ENCODE measurements at regions not wholly inside any gene's neighbourhood (a gene's known extent, or its start where the extent isn't known, plus 50 kb on each side); places are given as distances from the start of the nearest gene placed in this dataset.
"Not testable (repeated sequence)": the region's sequence is repeated elsewhere in the genome, so short reads cannot be mapped to it uniquely, and the experiment has no call there.

- no peak for DNase-seq
Observed at GRCh38 chr2:106339609-106340008, 128.6 kb downstream of the RGPD3 start.

GRCh38 chr2:106339132-106339531 lies 129.1 kb downstream of the RGPD3 start:
- DNase-seq = no peak

- no peak for DNase-seq
Observed at GRCh38 chr2:106338043-106338442, 130.2 kb downstream of the RGPD3 start.

- DNase-seq = no peak
Observed at GRCh38 chr2:106336737-106337136, 131.5 kb downstream of the RGPD3 start.

- no peak for DNase-seq
Observed at GRCh38 chr2:106336108-106336507, 132.1 kb downstream of the RGPD3 start.

- DNase-seq = no peak
Observed at GRCh38 chr2:106334802-106335201, 133.4 kb downstream of the RGPD3 start.

GRCh38 chr2:106333253-106333873 lies 134.8 kb downstream of the RGPD3 start:
- DNase-seq = not testable (repeated sequence)

GRCh38 chr2:106332054-106332453 lies 136.2 kb downstream of the RGPD3 start:
- no peak for DNase-seq

GRCh38 chr2:106330384-106331261 lies 136.5 kb upstream of the UXS1 start:
- DNase-seq = not testable (repeated sequence)

GRCh38 chr2:106323337-106324013 lies 129.4 kb upstream of the UXS1 start:
- no peak for DNase-seq

- no peak for DNase-seq
Observed at GRCh38 chr2:106322281-106322680, 128.2 kb upstream of the UXS1 start.

GRCh38 chr2:106320439-106320838 lies 126.3 kb upstream of the UXS1 start:
- not testable (repeated sequence) for DNase-seq

GRCh38 chr2:106316915-106317314 lies 122.8 kb upstream of the UXS1 start:
- DNase-seq = no peak

- DNase-seq = no peak
Observed at GRCh38 chr2:106314444-106314843, 120.3 kb upstream of the UXS1 start.

GRCh38 chr2:106311041-106311370 lies 116.9 kb upstream of the UXS1 start:
- DNase-seq = no peak

- no peak for DNase-seq
Observed at GRCh38 chr2:106307860-106308259, 113.8 kb upstream of the UXS1 start.

GRCh38 chr2:106306387-106306786 lies 112.3 kb upstream of the UXS1 start:
- no peak for DNase-seq

- no peak for DNase-seq
Observed at GRCh38 chr2:106304612-106305184, 110.6 kb upstream of the UXS1 start.

GRCh38 chr2:106299696-106300095 lies 105.6 kb upstream of the UXS1 start:
- DNase-seq = no peak

GRCh38 chr2:106296182-106296815 lies 102.2 kb upstream of the UXS1 start:
- DNase-seq = no peak

- no peak for DNase-seq
Observed at GRCh38 chr2:106294182-106294581, 100.1 kb upstream of the UXS1 start.

GRCh38 chr2:106293271-106293783 lies 99.2 kb upstream of the UXS1 start:
- no peak for DNase-seq

- DNase-seq = no peak
Observed at GRCh38 chr2:106292627-106293026, 98.5 kb upstream of the UXS1 start.

Measured in left hindlimb (tissue), 1 donor.